ENCODE measurements at regions not wholly inside any gene's neighbourhood (a gene's known extent, or its start where the extent isn't known, plus 50 kb on each side); places are given as distances from the start of the nearest gene placed in this dataset.

DNA sequence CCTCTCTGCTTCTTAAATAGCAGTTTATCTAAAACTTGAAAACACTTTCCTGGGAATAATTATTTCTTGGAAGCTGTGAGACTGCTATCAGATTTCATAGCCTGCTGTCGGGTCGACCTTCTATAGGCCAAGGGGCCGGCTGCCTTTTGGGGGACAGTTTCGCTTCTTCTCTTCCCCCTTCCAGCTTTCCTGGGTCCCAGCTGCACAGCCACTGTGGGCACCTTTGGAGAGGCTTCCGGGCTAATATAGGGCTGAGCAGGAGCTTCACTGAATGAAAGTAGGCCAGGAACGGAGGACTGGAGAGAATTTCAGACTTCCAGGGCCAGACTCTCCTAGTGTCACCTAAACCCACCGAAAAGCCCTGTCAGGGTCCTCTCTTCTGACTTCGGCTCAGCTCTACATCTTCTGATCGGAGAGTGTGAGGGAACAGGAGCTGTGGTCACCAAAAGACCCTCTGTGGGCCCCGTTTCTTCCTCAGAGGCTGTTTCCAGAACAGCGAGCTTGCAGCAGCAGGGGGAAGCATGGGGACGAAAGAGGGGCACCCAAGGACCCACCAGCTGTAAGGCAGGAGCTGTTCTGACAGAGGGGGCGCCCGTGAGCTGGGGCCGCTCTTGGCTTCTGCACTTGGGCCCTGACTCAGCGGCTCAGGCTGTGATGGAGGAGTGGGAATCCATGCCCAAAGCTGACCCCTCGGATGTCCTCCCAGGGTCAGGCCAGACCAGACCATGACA is 620.6 kb downstream of the BCOR start:
- intact Hi-C loops (cut with micrococcal nuclease), result no loop called here
- ChIA-PET POLR2A (ENCODE audit: partially characterized antibody) (no interaction called here), CTCF (ENCODE audit: partially characterized antibody) (interaction anchor here (1.3 kb wide), 1 partner anchor 15 kb away, joined by 3 read pairs; no protein-coding TSS in a partner anchor)
- H3K4me3 Mint-ChIP-seq, result no peak overlapping the region
- no peaks in the 10 kb centered on the region for H3K27me3 ChIP-seq (ENCODE audit: insufficient read depth, low read length)
- no peaks in the 10 kb centered on the region for H3K4me1 ChIP-seq (ENCODE audit: insufficient read depth, low read length)
- H3K27ac Mint-ChIP-seq, result peak overlapping the region in 1 of 7 donors; percentile 32
- H3K27ac ChIP-seq (ENCODE audit: low read depth, low read length), result no peak overlapping the region
- H3K4me1 Mint-ChIP-seq, result peaks cover 0 to 5% (median under 1%) of the 10 kb centered on the region in 4 donors
- no peaks in the 10 kb centered on the region for H3K36me3 ChIP-seq (ENCODE audit: insufficient read depth, low read length)
- no peak overlapping the region for H3K4me3 ChIP-seq (ENCODE audit: low read length in 2 of 2)
- H3K9me3 Mint-ChIP-seq, result no peaks in the 10 kb centered on the region
- no peaks in the 10 kb centered on the region for H3K27me3 Mint-ChIP-seq
- no peaks in the 10 kb centered on the region for H3K36me3 Mint-ChIP-seq
- H3K9me3 ChIP-seq (ENCODE audit: control insufficient read depth in 1 of 2, low read length in 2 of 2), result no peaks in the 10 kb centered on the region
- no peak for DNase-seq

DNA sequence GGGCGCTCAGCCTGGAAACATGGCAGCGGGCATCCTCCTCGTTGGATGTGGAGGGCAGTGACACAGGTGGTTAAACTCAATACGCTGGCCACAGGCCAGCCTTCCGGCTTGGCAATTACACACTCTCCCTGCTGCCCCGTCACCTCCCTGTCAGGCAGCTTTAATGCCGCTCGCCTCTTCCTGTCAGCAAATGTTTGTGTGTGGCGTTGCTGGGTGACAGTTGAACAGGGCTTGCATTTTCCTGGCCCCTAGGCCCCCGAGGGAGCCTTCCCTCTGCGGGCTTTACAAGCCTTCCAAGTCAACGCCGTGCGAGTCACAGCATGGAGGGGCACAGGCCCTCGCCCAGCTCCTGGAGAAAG is 620.0 kb downstream of the BCOR start:
- ChIA-PET CTCF (ENCODE audit: partially characterized antibody) (interaction anchor here (1.3 kb wide), 1 partner anchor 14 kb away, joined by 3 read pairs; no protein-coding TSS in a partner anchor), POLR2A (ENCODE audit: partially characterized antibody) (no interaction called here)
- Mint-ChIP-seq H3K27me3 (no peaks in the 10 kb centered on the region), H3K36me3 (no peaks in the 10 kb centered on the region), H3K9me3 (no peaks in the 10 kb centered on the region), H3K4me3 (peak overlapping the region in 2 of 8 donors; percentile 12 to 15), H3K4me1 (peaks cover 0 to 5% (median under 1%) of the 10 kb centered on the region in 4 donors), H3K27ac (peak overlapping the region in 3 of 7 donors; percentile 32 to 69 (median 52))
- H3K9me3 ChIP-seq (ENCODE audit: control insufficient read depth in 1 of 2, low read length in 2 of 2), result no peaks in the 10 kb centered on the region
- peak in 4 of 5 donors; percentile 18 to 39 (median 36) for DNase-seq
- no peaks in the 10 kb centered on the region for H3K27me3 ChIP-seq (ENCODE audit: insufficient read depth, low read length)
- intact Hi-C loops (cut with micrococcal nuclease), result no loop called here
- H3K4me1 ChIP-seq (ENCODE audit: insufficient read depth, low read length), result no peaks in the 10 kb centered on the region
- H3K27ac ChIP-seq (ENCODE audit: low read depth, low read length), result no peak overlapping the region
- H3K4me3 ChIP-seq (ENCODE audit: low read length in 2 of 2), result no peak overlapping the region
- H3K36me3 ChIP-seq (ENCODE audit: insufficient read depth, low read length), result no peaks in the 10 kb centered on the region

DNA sequence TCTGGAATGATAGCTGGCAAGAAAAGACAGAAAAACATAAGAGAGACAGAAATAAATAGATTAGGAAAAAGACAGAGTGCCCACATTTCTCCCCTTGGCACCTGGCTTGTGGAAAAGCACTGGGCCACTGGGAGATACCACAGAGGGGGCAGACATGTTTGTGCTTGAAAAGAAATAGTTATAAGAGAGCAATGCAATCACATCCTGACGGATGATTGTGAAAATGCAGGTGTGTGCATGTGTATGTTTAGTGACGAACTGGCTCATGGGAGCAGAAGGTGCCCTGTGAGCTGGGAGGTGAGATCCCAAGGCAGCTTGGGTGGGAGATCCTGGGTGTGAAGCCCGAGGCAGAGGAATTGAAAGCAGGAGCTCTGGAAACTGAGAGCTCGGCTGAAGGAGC is 617.9 kb downstream of the BCOR start:
- Mint-ChIP-seq H3K36me3 (no peaks in the 10 kb centered on the region), H3K27me3 (no peaks in the 10 kb centered on the region), H3K4me3 (no peak overlapping the region), H3K27ac (peak overlapping the region in 2 of 7 donors; percentile 16 to 31), H3K9me3 (no peaks in the 10 kb centered on the region), H3K4me1 (peaks cover 0 to 5% (median under 1%) of the 10 kb centered on the region in 4 donors)
- CTCF ChIA-PET (ENCODE audit: partially characterized antibody), result no interaction called here
- no peak overlapping the region for H3K27ac ChIP-seq (ENCODE audit: low read depth, low read length)
- H3K27me3 ChIP-seq (ENCODE audit: insufficient read depth, low read length), result no peaks in the 10 kb centered on the region
- DNase-seq, result no peak
- no peak overlapping the region for H3K4me3 ChIP-seq (ENCODE audit: low read length in 2 of 2)
- POLR2A ChIA-PET (ENCODE audit: partially characterized antibody), result no interaction called here
- H3K4me1 ChIP-seq (ENCODE audit: insufficient read depth, low read length), result no peaks in the 10 kb centered on the region
- no peaks in the 10 kb centered on the region for H3K36me3 ChIP-seq (ENCODE audit: insufficient read depth, low read length)
- no peaks in the 10 kb centered on the region for H3K9me3 ChIP-seq (ENCODE audit: control insufficient read depth in 1 of 2, low read length in 2 of 2)
- intact Hi-C loops (cut with micrococcal nuclease), result no loop called here

DNA sequence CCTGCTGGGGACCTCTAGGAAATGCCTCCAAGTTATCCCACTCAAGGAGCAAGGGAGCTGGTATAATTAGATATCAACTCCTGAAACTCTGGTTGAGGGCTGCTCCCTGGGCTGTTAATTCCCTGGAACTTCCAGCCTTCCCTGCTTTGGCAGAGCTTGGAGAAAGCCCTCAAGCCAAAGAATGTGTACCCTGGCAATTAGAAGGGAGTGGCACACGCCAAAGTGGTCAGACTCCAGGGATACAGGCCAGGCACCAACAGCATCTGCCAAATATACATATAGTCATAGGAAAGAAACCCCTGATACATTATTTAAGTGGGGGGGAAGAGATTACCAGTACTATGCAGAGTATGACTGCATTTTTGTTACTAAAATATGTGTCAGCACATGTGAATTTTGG is 616.8 kb downstream of the BCOR start:
- H3K9me3 ChIP-seq (ENCODE audit: control insufficient read depth in 1 of 2, low read length in 2 of 2), result no peaks in the 10 kb centered on the region
- H3K27me3 Mint-ChIP-seq, result no peaks in the 10 kb centered on the region
- intact Hi-C loops (cut with micrococcal nuclease), result no loop called here
- H3K9me3 Mint-ChIP-seq, result no peaks in the 10 kb centered on the region
- H3K27me3 ChIP-seq (ENCODE audit: insufficient read depth, low read length), result no peaks in the 10 kb centered on the region
- H3K27ac ChIP-seq (ENCODE audit: low read depth, low read length), result no peak overlapping the region
- no peak for DNase-seq
- H3K36me3 Mint-ChIP-seq, result no peaks in the 10 kb centered on the region
- H3K4me3 Mint-ChIP-seq, result no peak overlapping the region
- H3K4me1 Mint-ChIP-seq, result peaks cover 0 to 5% (median under 1%) of the 10 kb centered on the region in 4 donors
- no peaks in the 10 kb centered on the region for H3K4me1 ChIP-seq (ENCODE audit: insufficient read depth, low read length)
- H3K36me3 ChIP-seq (ENCODE audit: insufficient read depth, low read length), result no peaks in the 10 kb centered on the region
- no peak overlapping the region for H3K27ac Mint-ChIP-seq
- no peak overlapping the region for H3K4me3 ChIP-seq (ENCODE audit: low read length in 2 of 2)
- CTCF ChIA-PET (ENCODE audit: partially characterized antibody), result no interaction called here
- POLR2A ChIA-PET (ENCODE audit: partially characterized antibody), result no interaction called here

DNA sequence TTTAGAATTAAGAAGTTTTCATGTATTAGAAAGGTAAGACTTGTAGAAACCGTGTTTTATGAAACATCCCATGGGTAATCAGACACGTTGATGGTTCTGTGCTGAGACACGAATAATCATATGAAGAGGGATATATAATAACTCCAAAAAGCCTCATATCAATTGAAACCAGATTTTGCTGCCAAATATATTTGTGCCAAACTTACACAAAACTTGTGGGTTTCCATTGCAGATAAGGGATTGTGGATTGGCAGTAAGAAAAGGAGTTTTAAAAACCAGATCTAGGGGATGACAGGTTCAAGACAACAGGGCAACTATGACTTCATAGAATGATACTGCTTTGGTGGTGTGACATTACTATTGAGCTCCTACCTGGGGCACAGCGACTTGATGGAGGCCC is 616.1 kb downstream of the BCOR start:
- H3K36me3 Mint-ChIP-seq, result no peaks in the 10 kb centered on the region
- H3K27ac Mint-ChIP-seq, result no peak overlapping the region
- no peaks in the 10 kb centered on the region for H3K9me3 ChIP-seq (ENCODE audit: control insufficient read depth in 1 of 2, low read length in 2 of 2)
- no peak for DNase-seq
- intact Hi-C loops (cut with micrococcal nuclease), result no loop called here
- H3K36me3 ChIP-seq (ENCODE audit: insufficient read depth, low read length), result no peaks in the 10 kb centered on the region
- H3K27me3 ChIP-seq (ENCODE audit: insufficient read depth, low read length), result no peaks in the 10 kb centered on the region
- H3K27ac ChIP-seq (ENCODE audit: low read depth, low read length), result no peak overlapping the region
- H3K4me1 ChIP-seq (ENCODE audit: insufficient read depth, low read length), result no peaks in the 10 kb centered on the region
- H3K27me3 Mint-ChIP-seq, result no peaks in the 10 kb centered on the region
- no peak overlapping the region for H3K4me3 ChIP-seq (ENCODE audit: low read length in 2 of 2)
- no peaks in the 10 kb centered on the region for H3K9me3 Mint-ChIP-seq
- CTCF ChIA-PET (ENCODE audit: partially characterized antibody), result no interaction called here
- peaks cover 0 to 5% (median under 1%) of the 10 kb centered on the region in 4 donors for H3K4me1 Mint-ChIP-seq
- no peak overlapping the region for H3K4me3 Mint-ChIP-seq
- POLR2A ChIA-PET (ENCODE audit: partially characterized antibody), result no interaction called here

DNA sequence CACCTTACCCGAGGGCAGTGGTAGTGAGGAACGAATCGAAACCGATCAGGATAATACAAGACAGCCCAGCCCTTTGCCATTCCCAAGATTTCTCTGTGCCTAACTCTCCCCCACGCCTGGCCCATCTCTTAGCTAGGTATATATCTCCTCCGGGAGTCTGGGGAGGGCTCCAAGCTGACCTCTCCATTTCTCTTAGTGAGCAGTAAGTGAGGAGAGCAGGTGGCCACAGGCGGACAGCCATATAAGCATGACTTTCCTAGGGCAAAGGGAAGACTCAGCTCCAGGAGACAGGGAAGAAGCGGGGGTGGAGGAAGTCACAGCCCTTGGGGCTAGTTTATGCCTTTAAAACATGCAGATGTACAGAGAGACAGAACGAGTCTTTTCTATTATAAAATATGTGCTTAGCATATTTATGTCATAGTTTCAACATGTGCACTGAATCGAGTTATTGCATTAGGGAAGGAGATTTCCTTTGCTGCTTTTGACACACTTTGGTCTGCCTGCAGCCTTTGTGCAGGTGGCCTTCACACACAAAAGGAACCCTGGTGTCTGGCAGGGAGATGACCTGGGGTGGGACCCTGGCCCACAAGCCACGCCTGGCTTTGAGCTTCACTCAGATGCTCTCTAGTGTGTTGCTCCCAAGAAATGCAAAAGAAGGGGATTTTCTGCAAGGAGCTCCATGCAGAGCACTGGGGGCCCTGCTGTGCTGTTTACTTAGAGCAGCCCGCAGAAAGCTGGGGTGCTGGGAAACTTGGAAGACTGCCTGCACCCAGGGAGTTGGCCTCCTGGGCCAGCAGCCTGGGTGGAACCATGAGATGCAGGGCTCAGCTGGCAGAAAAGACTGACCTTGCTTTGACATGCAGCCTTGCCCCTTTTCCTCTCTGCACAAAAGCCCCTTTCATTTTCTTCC is 613.3 kb downstream of the BCOR start:
- no peak for DNase-seq

DNA sequence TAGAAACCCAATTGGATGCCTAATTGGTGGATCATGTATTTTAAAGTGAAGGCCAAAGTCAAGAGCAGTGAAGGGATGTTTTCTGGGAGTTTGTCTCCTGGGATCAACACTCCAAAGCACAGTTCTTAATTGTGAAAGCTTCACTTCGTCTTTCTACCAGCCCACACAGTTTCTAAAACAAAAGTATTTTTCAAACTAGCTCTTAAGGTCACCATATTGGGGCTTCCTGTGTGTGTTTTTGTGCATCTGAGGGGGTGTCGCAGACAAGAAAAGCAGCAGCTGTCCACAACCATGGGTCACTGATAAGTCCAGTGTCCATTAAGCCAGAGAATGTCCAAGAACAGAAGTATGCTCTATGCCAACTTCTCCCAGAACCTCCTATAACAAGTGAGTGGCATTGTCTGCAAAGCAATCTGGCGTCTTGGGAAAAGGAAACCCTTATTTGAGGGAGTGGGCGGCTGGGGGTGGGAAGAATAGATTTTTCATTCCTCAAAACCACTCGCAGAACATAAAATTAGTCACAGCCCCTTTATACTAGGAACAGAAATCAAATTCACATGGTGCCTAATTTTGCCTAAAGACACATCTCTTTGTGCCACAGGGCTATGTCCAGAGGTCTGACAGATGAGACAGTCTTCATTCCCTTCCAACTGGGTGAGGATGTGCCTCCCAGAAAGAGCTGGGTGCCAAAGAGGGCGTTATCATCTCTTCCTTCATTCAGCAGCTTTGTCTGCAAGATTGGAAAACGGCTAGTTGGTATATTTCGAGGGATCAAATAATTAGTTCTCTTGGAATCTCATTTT is 610.4 kb downstream of the BCOR start:
- Histone ChIP-seq H3K27me3 (ENCODE audit: insufficient read depth, low read length) (no peaks in the 10 kb centered on the region), H3K27ac (ENCODE audit: low read depth, low read length) (no peak overlapping the region), H3K36me3 (ENCODE audit: insufficient read depth, low read length) (no peaks in the 10 kb centered on the region), H3K4me3 (ENCODE audit: low read length in 2 of 2) (no peak overlapping the region), H3K4me1 (ENCODE audit: insufficient read depth, low read length) (peaks cover 18% of the 10 kb centered on the region), H3K9me3 (ENCODE audit: control insufficient read depth in 1 of 2, low read length in 2 of 2) (no peaks in the 10 kb centered on the region)
- H3K36me3 Mint-ChIP-seq, result no peaks in the 10 kb centered on the region
- ChIA-PET CTCF (ENCODE audit: partially characterized antibody) (no interaction called here), POLR2A (ENCODE audit: partially characterized antibody) (no interaction called here)
- no peaks in the 10 kb centered on the region for H3K27me3 Mint-ChIP-seq
- no peaks in the 10 kb centered on the region for H3K9me3 Mint-ChIP-seq
- H3K4me1 Mint-ChIP-seq, result peaks cover 9 to 20% (median 13%) of the 10 kb centered on the region in 4 donors
- intact Hi-C loops (cut with micrococcal nuclease), result no loop called here
- no peak overlapping the region for H3K4me3 Mint-ChIP-seq
- no peak overlapping the region for H3K27ac Mint-ChIP-seq
- DNase-seq, result no peak

More for the DNA sequence above, 613.3 kb downstream of the BCOR start:
- Histone ChIP-seq H3K4me1 (ENCODE audit: insufficient read depth, low read length) (no peaks in the 10 kb centered on the region), H3K27ac (ENCODE audit: low read depth, low read length) (no peak overlapping the region), H3K9me3 (ENCODE audit: control insufficient read depth in 1 of 2, low read length in 2 of 2) (no peaks in the 10 kb centered on the region), H3K27me3 (ENCODE audit: insufficient read depth, low read length) (no peaks in the 10 kb centered on the region), H3K4me3 (ENCODE audit: low read length in 2 of 2) (no peak overlapping the region), H3K36me3 (ENCODE audit: insufficient read depth, low read length) (no peaks in the 10 kb centered on the region)
- H3K27me3 Mint-ChIP-seq, result no peaks in the 10 kb centered on the region
- no peaks in the 10 kb centered on the region for H3K9me3 Mint-ChIP-seq
- ChIA-PET POLR2A (ENCODE audit: partially characterized antibody) (no interaction called here), CTCF (ENCODE audit: partially characterized antibody) (no interaction called here)
- H3K36me3 Mint-ChIP-seq, result no peaks in the 10 kb centered on the region
- peaks cover 0 to 2% (median 0%) of the 10 kb centered on the region in 4 donors for H3K4me1 Mint-ChIP-seq
- no peak overlapping the region for H3K4me3 Mint-ChIP-seq
- no peak overlapping the region for H3K27ac Mint-ChIP-seq
- intact Hi-C loops (cut with micrococcal nuclease), result no loop called here

Measured in CD4-positive, alpha-beta memory T cell (primary cell).